ENCODE measurements at regions not wholly inside any gene's neighbourhood (a gene's known extent, or its start where the extent isn't known, plus 50 kb on each side); places are given as distances from the start of the nearest gene placed in this dataset.

- no peak for DNase-seq (ENCODE audit: low read depth)
These were observed 59.8 kb downstream of the MRM1 start for GRCh38 chr17:36661047-36661666.

- no peak for DNase-seq (ENCODE audit: low read depth)
These were observed 60.3 kb downstream of the MRM1 start for GRCh38 chr17:36661688-36662087.

- DNase-seq (ENCODE audit: low read depth), result no peak
These were observed 64.0 kb downstream of the MRM1 start for GRCh38 chr17:36665417-36665816.

DNA sequence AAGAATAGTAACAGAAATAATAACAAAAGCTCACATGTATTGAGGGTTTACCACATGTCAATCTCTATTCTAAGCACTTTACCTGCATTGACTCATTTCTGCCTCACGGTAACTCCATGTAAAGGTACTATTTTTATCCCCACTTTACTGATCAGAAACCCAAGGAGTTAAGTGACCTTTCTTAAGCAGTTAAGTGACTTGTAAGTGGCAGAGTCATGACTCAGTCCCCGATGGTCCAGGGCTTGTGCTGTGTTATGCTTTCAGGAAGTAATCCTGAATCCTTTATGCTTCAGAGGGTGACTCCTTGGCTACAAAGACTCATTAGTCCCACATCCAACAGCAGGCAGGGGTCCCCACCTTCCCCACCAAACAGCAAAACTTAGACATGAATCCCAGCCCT lies 66.5 kb downstream of the MRM1 start:
- DNase-seq (ENCODE audit: low read depth), result no peak

DNA sequence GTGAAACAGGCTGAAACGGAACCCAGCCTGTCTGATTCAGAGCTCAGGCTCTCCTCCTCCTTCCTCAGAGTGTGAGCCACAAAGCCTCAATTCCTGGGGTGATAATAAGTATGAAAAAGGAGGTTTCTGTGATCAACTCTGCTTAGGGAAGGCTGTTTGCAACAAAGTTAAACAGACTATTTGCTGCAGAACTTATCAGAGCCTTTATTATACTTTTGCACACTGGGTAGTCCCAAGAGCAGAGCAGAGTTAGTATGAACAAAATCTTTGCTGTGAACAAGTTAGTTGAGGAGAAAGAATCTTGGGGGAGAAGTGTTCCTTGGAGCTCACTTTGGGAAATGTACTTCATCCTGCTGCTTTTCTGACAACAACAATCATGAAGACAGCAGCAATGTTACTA lies 67.4 kb downstream of the MRM1 start:
- DNase-seq (ENCODE audit: low read depth), result no peak

DNA sequence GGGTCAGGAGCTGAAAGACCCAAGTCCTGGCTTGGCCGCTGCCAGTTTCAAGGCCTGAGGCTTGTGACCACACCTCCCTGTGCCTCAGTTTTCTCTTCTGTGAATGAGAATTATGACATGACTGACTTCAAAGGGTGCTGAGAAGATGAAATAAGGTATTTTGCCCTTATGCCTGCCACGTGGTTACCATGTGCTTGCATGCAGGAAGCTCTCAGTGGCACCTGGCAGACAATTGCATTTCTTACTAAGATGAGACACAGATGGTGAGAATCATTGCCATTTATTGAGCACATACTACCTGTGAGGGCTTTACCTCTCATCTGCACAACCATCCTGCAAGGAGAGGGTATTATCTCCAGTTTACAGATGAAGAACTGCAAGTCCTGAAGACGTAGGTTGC lies 69.8 kb downstream of the MRM1 start:
- no peak for DNase-seq (ENCODE audit: low read depth)

- no peak for DNase-seq (ENCODE audit: low read depth)
These were observed 71.1 kb downstream of the MRM1 start for GRCh38 chr17:36672403-36672918.

- no peak for DNase-seq (ENCODE audit: low read depth)
These were observed 71.7 kb downstream of the MRM1 start for GRCh38 chr17:36673068-36673467.

DNA sequence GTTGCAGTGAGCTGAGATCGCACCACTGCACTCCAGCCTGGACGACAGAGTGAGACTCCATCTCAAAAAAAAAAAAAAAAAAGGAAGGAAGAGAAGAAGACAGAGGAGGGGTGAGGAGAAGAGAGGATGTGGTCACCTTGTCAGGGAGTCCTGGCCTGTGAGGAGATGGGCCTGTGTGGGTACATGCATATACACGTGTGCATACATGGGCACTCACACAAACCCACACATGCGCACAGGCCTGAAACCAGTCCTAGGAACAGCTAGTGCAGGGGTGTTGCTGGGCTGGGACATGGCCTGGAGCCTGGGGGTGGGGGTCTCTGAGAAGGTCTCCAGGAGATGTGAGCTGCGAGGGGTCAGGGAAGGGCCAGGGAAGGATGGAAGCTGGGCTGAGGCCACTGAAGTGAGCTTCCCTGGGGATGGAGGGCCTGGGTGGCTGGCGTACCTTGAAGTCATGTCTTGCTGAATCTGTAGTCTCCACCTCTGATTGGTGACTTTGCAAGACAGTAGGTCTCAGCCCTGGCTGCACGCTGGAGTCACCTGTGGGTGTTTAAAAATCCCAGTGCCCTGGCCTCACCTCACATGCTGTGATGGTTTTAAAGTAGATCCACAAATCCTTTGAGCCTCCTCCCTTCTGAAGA lies 72.4 kb downstream of the MRM1 start:
- DNase-seq (ENCODE audit: low read depth), result no peak

DNA sequence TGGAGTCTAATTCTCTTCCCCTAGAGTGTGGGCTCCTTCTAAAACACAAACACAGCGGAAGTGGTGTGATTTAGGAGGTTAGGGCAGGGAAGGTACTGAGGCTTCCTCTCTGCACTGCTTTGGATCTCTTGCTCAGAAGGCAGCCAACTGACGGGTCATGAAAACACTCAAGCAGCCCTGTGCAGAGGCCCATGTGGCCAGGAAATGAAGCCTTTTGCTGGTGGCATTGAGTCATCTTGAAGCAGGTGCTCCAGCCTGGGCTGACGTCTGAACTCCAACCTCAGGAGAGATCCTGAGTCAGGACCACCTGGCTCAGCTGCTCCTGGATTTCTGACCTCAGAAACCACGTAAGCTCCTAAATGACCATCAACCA lies 72.9 kb downstream of the MRM1 start:
- DNase-seq (ENCODE audit: low read depth), result no peak

- DNase-seq (ENCODE audit: low read depth), result no peak
These were observed 73.9 kb downstream of the MRM1 start for GRCh38 chr17:36675250-36675649.

GRCh38 chr17:36675786-36676185 lies 74.4 kb downstream of the MRM1 start:
- no peak for DNase-seq (ENCODE audit: low read depth)

GRCh38 chr17:36679815-36680467 lies 78.6 kb downstream of the MRM1 start:
- no peak for DNase-seq (ENCODE audit: low read depth)

- no peak for DNase-seq (ENCODE audit: low read depth)
These were observed 79.4 kb downstream of the MRM1 start for GRCh38 chr17:36680701-36681202.

DNA sequence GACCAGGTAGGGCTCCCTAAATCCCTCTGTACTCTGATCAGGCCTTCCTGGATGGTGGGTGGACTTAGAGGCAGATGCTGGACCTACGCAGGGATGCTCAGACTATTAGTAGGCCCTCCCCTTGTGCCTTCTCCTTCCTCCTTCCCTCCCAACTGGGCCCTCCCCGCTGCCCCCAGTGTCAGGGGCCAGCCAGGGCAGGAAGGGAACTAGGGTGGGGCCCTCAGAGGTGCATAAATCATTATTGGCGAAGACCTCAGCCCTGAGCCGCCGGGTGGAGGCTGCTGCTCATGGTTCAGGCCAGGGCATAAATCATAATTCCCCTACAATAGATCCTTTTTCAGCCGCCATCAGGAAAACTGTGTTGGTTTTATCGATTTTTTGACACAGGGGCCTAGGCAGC lies 81.4 kb downstream of the MRM1 start:
- DNase-seq (ENCODE audit: low read depth), result no peak

DNA sequence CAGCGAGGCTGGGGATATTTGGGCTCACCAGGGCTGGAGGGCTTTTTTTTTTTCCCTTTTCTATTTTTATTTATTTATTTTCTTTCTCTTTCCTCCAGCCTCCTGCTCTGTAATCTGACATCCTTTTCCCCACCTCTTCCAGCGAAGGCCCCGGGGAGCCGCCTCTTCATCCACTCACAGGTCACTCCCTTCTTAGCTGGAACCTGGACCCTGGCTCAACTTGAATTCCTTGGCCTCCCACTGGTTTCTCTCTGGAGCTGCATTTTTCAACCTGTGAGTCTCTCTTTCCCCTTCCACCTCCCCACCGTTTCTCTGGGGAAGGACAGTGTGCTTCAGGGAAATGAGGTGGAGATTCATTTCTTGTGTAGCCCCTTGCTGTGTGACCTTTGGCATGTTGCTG lies 82.0 kb downstream of the MRM1 start:
- DNase-seq (ENCODE audit: low read depth), result no peak

- no peak for DNase-seq (ENCODE audit: low read depth)
These were observed 82.8 kb downstream of the MRM1 start for GRCh38 chr17:36684134-36684533.

GRCh38 chr17:36686123-36686669 lies 84.8 kb downstream of the MRM1 start:
- no peak for DNase-seq (ENCODE audit: low read depth)

GRCh38 chr17:36687736-36688135 lies 86.4 kb downstream of the MRM1 start:
- DNase-seq (ENCODE audit: low read depth), result no peak

GRCh38 chr17:36689089-36689667 lies 87.8 kb downstream of the MRM1 start:
- no peak for DNase-seq (ENCODE audit: low read depth)

DNA sequence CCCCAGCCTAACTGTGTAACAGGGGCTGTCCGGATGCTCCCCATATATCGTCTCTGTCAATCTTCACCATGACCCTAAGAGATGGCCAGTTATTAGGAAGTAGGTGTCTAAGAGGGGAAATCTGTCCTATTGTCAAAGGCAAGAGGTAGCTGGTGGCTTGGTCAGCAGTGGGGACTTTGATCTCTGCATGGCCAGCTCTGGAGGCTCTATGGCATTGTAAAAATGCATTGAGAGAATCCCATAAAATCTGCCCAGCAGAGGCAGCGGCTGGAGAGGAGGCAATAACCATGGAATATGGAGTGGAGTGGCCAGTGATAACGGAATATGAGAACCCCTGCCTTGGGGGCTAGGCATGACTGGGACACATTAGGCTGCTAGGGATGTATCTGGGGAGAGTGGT lies 88.8 kb downstream of the MRM1 start:
- no peak for DNase-seq (ENCODE audit: low read depth)

GRCh38 chr17:36691606-36692005 lies 90.2 kb downstream of the MRM1 start:
- no peak for DNase-seq (ENCODE audit: low read depth)

DNA sequence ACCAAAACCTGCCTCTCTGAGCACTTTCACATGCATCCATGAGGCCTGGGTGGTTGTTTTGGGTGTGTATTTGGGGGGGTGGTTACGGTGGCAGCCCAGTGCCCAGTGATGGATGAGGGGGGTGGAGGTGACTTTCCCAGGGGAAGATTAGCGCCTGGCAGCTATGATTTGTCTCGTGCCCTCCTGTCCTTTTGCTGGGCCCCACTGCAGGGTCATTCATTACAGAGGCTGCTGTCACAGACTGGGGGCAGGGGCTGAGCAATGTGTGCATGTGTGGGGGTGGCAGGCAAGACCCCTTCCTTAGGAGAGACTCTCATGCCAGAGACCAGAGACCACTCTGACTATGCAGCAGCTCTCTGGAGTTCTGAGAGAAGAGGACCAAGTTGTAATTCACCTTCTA lies 93.7 kb downstream of the MRM1 start:
- no peak for DNase-seq (ENCODE audit: low read depth)

All from HS-27A (cell line).